HG03095 (cell line): ENCODE measurements at regions not wholly inside any gene's neighbourhood (a gene's known extent, or its start where the extent isn't known, plus 50 kb on each side); places are given as distances from the start of the nearest gene placed in this dataset.

Experiments
- ATAC-seq: cut with Tn5 transposase; IDR thresholded peaks from one replicate; pipeline ENCODE4 v1.9.1; 2021; ENCODE audit warnings: moderate library complexity; ENCODE audit not compliant: unreplicated experiment

- no peak for ATAC-seq
Observed at GRCh38 chr5:144882739-144883283, 712.1 kb downstream of the KCTD16 start.

- ATAC-seq, result no peak
Observed at GRCh38 chr5:144880513-144880912, 709.8 kb downstream of the KCTD16 start.

- ATAC-seq, result no peak
Observed at GRCh38 chr5:144876990-144877389, 706.3 kb downstream of the KCTD16 start.

- ATAC-seq, result no peak
Observed at GRCh38 chr5:144873076-144873475, 702.4 kb downstream of the KCTD16 start.

DNA sequence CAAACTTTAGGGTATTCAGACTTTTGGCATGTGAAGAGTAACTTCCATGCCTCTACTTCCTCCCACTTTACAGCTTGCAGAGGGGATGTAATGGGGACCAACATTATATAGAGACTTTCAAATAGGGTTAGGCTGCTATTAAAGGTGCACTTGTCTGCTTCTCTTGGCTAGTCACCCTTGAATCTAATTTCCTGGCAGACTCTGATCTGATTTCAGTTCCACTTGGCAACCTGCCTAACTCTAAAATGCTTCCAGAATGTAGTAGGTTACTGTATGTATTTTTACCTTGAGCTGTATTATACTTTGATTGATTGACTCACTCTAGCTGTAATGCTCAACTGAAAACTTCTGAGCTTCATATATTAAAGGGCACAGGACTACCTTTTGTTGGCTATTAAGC, 693.4 kb downstream of the KCTD16 start:
- no peak for ATAC-seq

- no peak for ATAC-seq
Observed at GRCh38 chr5:144857454-144857853, 686.8 kb downstream of the KCTD16 start.

GRCh38 chr5:144844086-144844485, 673.4 kb downstream of the KCTD16 start:
- no peak for ATAC-seq

DNA sequence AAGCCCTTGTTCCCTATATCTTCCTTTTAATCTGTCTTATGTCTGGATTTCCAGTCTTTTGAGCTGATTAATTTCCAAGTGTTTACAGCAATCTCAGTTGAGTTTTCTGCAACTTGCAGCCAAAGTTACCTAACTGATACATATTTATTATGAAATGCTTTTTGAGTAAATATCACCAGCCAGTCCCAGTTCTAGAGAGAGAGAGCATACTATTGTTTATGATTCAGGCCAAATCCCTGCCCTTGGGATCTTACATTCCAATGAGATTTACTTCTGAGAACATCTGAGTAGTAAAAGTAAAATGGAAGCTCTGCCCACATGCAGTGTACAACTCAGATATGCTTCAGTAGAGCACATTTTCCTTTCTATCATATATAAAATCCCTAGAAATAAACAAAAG, 661.7 kb downstream of the KCTD16 start:
- no peak for ATAC-seq

DNA sequence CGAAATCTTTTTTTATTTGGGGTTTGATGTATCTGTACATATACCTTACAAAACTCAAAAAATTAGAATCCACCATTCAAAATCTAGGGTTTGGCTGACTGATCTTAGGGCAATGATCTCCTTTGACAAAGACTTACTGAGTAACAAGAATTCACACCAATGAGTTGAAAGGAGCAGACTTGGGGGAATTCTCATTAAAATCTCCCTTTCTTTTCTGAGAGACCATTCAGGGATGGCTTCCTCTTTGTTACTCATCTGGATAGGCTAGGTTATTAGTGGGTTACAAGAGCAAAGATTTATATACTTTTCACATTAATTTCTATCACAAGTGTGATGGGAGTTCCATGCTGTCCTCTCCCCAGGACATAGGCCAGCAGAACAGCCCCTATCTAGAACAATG, 661.0 kb downstream of the KCTD16 start:
- ATAC-seq, result no peak

GRCh38 chr5:144822503-144822902, 651.8 kb downstream of the KCTD16 start:
- ATAC-seq, result no peak

GRCh38 chr5:144820278-144820677, 649.6 kb downstream of the KCTD16 start:
- ATAC-seq, result no peak

- ATAC-seq, result no peak
Observed at GRCh38 chr5:144815131-144815530, 644.5 kb downstream of the KCTD16 start.

DNA sequence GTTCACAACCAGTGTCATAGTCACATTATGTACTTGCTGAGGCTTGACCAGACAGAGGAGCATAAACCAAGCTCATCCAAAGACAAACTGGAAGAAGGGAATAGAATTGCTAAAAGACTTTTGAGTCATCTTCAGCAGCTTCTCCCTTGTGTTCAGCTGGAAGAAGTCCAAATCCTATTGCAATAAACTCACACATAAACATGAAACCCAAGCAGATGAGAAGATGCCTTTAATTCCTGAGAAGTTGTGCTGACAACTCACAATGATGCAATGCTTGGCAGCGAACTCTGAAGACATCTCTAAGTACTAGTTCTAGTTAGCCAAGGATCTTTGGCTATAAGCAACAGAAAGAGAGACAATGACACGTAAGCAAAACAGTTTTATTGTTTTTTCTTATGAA, 642.1 kb downstream of the KCTD16 start:
- no peak for ATAC-seq

DNA sequence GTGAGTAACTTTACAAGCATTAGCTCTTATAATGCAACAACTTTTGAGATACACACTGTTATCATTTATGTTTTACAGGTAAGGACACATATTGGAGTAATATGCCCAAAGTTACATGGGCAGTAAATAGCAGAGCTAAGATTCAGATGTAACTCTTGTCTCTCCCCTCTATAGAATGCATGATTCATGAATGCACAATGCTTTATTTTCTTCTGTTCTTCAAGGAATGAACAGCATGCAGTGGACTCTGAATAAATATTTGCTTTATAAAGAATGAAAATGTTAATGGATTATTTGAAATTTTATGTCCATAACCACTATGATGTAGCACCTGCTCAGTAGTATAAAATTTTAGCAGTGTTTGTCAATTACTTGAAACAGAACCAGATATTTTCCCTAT, 629.5 kb downstream of the KCTD16 start:
- ATAC-seq, result no peak

DNA sequence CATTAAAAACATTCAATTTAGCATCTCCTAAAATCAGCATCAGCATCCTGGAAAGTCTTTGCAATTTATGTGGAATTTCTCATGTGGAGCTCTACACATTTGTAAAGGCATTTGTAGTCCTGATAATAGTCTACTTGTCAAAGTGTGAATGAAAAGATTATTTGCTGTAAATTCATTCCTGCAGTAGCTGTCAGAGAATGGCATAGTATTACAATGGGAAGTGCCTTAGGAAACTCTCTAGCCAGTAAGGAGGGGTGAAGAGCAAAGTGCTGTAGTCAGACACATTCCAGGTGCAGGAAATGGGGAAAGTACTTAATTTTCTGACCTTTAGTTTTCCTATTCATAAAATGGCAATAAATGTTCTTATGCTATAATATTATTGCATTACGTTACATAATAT, 627.9 kb downstream of the KCTD16 start:
- no peak for ATAC-seq

DNA sequence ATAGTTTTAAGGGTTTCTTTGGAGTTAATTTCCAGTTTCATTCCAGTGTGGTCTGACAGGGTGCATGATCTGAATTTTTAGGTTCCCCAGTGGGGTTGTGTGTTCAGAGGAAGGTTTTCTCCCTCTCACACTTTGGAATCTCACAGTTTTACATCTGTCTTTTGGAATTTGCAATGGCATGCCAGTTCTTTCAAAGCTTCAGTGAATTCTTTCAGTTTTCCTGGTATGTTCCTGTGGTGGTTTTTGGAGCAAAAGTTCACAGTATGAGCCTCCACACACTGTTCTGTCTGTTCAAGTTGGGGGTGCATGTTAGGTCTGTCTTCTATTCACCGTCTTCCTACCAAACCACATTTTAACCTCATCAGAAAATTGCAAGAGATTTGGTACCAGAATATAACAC, 624.2 kb downstream of the KCTD16 start:
- no peak for ATAC-seq

DNA sequence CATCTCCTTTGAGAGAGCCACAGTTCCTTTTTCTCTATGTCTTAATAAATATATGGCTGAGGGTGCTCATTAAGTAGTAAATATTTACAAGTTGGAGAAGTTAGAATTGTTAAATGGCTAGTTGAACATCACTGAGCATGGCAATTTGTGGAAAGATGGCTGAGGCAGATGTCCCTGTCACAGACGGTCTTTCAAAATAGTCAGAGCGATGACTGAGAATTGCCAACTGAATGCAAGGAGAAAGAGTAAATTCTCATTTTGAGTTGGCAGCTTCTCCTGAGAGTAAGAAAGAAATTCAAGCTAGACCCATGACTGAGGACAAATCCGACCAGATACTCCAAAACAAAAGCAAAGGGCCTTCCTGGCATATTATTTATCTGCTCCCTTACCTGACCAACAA, 617.9 kb downstream of the KCTD16 start:
- no peak for ATAC-seq

DNA sequence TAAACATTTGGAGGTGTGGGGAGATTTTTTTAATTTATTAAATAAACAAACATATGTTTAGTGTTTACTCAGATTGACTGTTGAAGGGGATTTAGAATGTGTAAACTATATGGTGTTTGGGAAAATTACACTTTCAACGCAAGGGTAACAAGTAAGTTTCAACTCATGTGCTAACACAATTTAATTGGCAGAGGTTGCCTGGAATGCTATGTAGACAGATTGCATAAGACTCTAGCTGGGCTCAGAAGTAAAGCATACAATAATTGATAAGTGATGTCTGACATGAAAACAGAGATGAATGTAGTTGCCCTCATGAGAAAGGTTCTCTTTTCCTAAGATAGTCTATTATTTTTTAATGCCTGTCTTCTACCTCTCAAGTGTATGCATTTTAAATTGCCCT, 617.4 kb downstream of the KCTD16 start:
- no peak for ATAC-seq

- no peak for ATAC-seq
Observed at GRCh38 chr5:144779368-144779767, 608.7 kb downstream of the KCTD16 start.

GRCh38 chr5:144778561-144778960, 607.9 kb downstream of the KCTD16 start:
- ATAC-seq, result no peak

DNA sequence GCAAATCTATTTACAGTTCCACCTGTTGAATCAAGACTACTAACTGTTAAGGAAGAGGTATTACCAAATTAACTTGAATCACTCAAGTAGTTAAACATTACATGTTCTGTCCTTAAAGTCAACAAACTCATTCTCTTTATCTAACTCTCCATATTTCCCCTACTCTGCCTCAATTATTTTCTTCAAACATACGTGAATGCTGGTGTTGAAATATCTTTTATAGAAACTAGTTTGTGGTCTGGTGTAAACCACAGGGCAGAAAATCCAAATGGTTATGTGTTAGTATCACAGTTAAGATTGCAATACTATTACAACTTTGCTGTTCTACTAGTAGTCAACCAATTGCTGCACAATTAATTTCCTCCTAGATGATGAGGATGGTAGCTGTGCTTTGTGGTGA, 603.5 kb downstream of the KCTD16 start:
- ATAC-seq, result no peak

- no peak for ATAC-seq
Observed at GRCh38 chr5:144773628-144774027, 603.0 kb downstream of the KCTD16 start.

DNA sequence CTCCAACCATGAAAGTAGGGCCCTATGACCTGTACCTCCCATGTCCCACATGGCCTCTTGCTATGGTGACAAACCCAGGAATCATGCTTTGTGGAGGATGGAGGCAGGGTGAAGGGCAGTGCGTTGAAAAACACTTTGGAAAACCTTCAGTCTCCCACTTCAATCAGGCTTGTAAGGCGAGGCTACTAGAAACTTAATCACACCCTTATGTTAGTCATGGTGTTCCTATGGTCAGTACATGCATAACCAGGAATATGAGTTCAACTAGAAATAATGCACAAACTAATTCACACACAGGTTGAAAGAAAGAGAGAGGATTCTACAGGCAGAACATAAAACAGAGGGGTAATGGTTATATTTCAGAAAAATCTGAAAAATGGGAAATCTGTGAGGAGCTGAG, 601.1 kb downstream of the KCTD16 start:
- no peak for ATAC-seq

- ATAC-seq, result no peak
Observed at GRCh38 chr5:144742361-144742760, 571.7 kb downstream of the KCTD16 start.
